DND-41 (cell line): ENCODE measurements at regions not wholly inside any gene's neighbourhood (a gene's known extent, or its start where the extent isn't known, plus 50 kb on each side); places are given as distances from the start of the nearest gene placed in this dataset.

Experiments
- CTCF ChIP-seq: IDR thresholded peaks from 2 replicates; pipeline ENCODE4 v1.5.1; 2012; ENCODE audit warnings: borderline replicate concordance, low read length, moderate library complexity, mild to moderate bottlenecking; ENCODE audit not compliant: poor library complexity, severe bottlenecking; ENCODE audit errors: extremely low read depth
- EZH2 ChIP-seq: IDR thresholded peaks from 3 replicates; pipeline ENCODE4 v1.6.1; 2012; ENCODE audit warnings: borderline replicate concordance, low read depth, mild to moderate bottlenecking, moderate library complexity, low read length, inconsistent platforms; ENCODE audit not compliant: severe bottlenecking

- TF ChIP-seq CTCF (peak; percentile 11), EZH2 (no peak)
Observed at GRCh38 chr10:8315619-8316021, 261.1 kb downstream of the GATA3 start.
